HG02885 (cell line): ENCODE measurements at regions not wholly inside any gene's neighbourhood (a gene's known extent, or its start where the extent isn't known, plus 50 kb on each side); places are given as distances from the start of the nearest gene placed in this dataset.

ENCODE experiments used
- ATAC-seq: cut with Tn5 transposase; IDR thresholded peaks from one replicate; pipeline ENCODE4 v1.9.1; 2021; ENCODE audit warnings: mild to moderate bottlenecking; ENCODE audit not compliant: unreplicated experiment, poor library complexity

DNA sequence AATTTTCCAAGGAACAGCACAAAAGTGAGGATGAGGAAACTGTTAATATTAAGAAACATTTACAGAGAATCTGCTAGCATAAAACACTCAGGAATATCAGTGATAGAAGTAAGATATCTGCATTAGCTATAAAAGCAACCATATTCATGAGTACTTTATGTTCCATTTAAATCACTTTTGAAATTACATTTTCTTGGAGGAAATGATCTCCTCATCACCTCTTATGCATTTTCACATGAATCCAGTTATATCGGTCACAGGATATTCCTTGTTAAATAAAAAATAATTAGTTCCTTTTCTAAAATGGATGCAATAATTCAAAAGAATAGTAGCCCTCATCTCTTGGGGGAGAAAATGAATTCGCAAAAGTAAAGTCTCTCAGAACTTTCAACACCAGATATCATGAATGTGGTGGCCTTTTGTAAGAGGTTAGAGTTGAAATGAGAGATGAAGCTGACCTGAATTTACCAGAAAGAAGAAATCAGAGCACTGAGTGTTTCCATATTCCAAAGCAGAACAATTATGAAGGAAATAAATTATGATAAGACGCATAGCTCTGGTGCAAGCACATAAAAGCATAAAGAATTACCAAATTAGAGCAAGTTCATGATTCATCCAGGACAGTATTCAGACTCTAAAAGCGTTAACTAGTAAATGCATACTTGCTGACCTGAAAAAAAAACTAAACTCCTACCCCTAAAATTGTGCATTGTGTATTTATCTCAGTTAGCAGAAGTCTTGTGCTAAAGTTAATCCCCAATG lies 321.9 kb upstream of the CCDC54 start:
- ATAC-seq: no peak

DNA sequence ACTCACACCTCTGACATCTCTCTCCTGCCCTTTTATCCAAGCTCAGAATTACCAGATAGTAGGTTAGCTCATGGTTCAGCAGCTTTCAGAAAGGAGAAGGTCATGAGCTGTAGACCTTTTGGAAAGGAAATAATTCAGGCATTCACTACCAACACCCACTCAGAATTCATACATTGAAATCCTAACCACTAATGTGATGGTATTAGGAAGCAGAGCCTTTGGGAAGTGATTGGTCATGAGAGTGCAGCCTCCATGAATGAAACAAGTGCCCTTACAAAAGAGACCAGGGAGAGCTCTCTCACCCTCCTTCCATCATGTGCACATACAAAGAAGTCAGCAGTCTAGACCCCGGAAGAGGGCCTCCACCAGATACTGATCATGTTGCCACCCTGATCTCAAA lies 315.8 kb upstream of the CCDC54 start:
- ATAC-seq: no peak

DNA sequence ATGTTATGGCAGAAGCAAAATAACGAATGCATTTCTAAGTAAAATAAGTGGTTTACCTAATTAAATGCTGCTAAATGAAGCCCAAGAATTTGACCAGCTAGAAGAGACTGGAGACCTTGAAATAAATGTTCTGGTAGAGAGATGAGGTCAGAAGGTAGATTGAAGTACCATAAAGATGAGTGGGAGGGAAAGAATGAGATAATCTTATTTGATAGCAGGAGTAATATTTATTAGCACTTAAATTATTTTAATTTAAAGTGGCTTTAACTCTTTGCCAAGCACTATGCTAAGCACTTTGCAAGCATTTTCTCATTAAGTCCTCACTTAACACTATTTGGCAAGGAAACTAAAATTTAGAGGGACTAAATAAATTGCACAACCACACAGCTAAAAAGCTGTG lies 314.9 kb upstream of the CCDC54 start:
- ATAC-seq: no peak

DNA sequence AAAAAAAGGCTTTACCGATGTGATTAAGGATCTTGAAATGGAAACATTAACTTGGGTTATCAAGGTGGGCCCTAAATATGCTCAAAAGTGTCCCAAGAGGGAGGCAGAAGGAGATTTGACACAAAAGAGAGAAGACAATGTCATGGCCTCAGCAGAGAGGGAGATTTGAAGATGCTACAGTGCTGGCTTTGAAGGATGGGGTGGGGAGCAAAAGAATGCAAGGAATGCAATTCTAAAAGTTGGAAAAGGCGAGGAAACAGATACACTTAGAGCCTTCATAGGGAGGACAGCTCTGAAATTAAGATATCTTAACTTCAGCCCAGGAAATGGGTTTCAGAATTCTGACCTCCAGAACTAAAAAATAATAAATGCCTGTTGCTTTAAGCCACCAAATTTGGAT lies 314.5 kb upstream of the CCDC54 start:
- ATAC-seq: no peak

DNA sequence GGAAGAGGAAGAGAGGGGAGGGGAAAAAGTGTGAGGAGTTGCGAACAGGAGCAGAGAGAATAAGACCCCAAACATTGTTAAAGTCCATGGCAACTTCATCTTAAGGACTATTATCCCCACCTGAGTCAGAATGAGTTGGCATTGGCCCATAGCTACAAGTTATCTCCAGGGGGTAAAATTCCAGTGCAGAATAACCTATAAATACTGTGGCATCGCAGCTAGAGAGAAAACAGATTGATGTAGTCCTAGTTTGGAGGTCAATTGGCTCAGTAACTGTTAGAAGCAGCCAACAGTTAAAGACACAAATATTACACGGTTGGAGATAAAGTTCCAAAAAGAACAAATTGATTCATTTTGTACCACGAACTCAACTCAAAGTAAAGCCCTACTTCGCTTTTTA lies 313.9 kb upstream of the CCDC54 start:
- no peak for ATAC-seq

DNA sequence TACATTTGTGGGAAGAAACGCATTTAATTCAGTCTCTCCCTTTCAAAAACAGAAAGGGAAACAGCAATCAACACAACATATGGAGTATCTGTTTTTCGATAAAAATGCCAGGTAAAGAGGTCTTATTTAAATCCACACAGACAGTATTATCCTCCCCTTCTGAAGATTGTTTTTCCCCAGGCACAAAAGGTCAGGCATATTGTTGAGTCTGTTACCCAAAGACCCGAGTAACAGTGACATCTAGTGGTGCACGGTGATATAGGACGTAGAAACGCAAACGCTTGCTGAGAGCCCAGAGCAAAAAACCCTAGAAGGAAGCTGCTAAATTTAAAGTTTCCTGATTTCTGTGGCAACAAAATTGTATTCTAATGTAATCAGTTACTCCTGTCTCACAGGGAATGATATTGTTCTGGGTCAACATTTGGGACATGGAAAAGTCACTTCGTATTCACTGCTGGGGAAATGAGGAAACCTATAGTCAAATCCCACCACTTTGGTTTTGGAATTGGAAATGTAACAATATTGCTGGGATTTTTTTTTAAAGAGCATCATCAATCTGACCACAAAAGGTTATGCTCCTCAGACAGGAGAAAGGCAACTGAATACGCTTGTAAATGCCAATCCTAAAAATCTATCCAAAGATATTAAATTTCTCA lies 312.7 kb upstream of the CCDC54 start:
- peak; percentile 94 for ATAC-seq

DNA sequence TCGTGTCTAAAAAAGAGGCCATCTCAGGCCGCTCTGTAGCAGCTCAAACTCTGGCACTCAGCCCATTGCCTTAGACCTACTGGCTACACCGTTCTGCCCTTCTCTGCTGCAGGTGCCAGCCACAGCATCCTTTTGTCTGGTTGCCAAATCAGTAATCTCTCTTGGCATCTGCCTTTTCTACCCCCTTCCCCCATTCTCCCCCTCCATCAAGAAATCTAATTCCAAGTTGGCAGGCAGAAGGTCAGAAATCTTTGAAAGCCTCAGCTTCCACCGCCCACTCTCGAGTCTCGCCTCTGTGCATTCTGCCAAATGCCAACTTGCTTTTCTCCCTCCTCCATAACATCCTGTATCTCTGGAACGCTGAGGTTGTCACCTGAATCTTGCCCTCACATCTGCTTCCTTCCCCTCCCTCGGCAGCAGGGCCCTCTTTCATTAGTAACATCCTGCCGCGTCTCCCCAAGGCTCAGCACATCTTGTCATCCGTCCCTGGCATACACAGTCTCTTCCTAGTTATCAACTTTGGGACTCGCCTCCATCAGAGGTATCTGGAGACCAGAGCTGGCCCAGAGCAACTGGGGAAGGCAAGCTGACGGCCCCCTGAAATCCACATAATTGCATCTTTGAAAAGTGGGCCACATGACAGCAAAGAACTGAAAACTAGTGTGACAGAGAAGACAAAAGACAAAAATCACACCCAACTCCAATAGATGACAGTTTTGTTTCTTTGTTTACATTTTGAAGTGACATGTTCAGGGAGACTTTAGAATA lies 312.0 kb upstream of the CCDC54 start:
- ATAC-seq: no peak

DNA sequence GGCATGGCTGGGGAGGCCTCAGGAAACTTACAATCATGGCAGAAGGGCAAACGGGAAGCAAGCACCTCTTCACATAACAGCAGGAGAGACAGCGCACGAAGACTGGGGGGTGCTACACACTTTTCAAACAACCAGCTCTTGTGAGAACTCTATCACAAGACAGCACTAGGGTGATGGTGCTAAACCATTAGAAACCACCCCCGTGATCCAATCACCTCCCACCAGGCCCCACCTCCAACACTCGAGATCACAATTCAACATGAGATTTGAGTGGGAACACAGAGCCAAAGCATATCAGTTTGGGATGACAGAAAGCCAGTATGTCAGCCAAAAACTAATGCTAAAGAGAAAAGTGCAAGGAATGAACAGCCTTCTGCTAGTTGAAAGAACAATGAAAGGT lies 309.8 kb upstream of the CCDC54 start:
- no peak for ATAC-seq

DNA sequence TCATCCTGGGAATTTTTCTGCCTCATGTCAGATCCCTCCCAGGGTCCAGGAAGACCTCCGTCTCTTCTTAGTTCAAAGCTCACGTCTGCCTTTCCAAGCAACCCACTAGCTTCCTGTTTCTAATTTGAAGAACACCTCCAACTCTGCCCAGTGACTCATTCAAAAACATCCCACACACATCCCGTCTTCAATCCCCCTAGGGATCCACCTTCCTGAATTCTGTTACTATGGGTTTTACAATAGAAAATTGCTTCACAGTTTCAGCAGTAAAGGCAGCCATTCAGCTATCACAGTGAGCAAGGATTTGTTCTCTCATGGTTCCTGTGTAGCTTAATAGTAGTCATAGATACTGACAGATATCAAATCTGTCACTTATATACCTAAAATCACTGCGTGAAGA lies 308.3 kb upstream of the CCDC54 start:
- ATAC-seq: peak; percentile 36

DNA sequence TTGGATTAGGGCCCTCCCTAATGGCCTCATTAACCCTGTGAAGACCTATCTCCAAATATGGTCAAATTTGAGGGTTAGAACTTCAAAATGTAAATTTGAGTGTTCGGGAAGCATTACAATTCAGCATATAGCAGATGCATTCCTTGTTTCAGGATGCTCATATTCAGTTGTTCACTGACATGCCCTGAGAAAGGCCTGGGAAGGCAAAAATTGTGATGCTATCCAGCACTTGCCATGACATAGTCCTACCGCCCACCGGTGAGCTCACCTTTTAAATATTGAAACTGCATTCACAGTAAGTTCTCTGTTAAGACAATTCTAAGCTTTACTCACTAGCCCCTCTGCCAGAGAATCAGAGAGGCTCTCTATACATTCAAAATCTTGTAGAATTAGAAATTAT lies 300.3 kb upstream of the CCDC54 start:
- no peak for ATAC-seq

DNA sequence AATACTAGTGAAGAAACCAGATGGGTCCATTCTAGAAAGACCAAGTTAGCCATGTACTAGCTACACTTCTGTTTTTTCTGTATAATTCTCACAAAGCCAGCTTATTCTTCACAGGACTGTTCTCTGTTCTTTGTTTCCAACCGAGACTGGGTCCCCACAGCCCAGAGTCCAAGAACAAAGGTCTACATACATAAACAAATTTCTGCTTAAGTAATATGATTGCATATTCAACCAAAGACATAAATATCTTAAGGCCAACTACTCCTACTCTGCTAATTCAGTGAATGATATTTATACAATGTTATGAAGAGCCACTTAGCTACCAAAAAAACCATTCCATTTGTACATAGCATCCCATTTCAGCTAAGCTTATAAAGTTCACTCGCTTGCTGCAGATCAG lies 299.8 kb upstream of the CCDC54 start:
- no peak for ATAC-seq

DNA sequence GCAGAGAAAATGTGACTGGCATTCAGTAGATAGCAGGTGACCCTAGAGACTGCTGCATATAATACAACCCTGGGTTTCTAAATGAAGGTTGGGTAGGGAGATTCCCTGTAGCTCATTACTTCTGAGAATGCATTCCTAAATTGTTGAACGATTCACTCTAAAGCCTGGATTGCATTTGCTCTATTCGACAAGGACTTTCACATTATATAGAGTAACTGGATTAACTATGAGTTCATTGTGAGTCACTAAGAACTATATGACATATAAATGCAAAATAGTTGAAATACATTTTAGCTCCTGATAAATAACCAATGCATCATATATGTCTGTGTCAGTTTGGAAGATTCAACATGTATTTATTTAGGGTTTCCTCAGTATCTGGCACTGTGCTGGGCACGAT lies 294.7 kb upstream of the CCDC54 start:
- no peak for ATAC-seq

DNA sequence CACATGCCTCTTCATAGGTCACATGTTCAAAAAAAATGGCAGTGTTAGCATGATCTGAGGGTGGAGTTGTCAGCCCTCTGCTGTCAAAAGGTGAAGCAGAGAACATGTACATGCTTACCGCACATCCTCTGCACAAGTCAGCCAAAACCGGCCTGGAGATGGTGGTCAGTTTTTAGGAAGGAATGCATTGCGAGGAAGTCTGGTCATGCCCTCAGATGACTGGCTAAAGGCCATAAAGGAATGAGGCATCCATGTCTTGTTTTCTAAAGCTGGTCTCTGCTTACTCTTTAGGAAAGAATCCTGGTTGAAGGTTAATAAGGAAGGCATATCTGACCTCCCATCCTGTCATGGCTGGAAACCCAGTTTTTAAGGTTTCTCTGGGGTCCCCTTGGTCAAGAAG lies 292.0 kb upstream of the CCDC54 start:
- no peak for ATAC-seq

DNA sequence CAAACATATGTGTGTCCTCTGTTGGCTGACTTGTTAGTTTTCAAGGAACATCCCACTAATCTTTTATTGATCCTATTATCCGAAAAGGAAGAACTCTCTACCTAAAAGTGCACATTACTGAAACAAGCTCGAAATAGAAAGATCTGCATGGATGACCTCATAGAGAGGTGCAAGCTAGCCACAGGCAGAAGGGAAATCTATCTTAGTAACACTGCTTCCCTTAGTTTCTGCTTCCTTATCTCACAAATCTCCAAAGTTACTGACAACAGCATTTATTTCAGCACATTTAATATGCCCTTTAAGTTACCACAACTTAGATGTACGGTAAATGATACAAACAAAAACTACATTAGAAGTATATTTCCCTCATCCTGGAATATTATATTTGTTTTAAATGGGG lies 285.1 kb upstream of the CCDC54 start:
- no peak for ATAC-seq

DNA sequence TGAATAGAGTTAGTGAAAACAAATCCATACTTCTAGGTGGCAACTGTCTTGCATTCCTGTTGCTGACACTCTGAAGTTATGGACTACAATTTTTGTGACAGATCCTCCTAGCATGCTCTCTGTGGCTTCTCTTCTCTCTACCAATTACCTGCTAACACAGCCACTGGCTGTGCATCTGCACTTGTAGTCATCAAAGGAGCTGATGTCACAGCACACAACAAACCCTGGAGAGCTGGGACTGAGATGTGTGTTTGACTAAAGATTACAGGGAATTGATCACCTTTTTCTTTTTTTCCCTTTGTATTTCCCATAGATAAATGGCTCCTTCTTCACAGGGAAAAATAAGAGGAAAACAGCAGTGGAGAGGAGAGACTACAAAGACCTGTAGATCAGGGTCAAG lies 278.4 kb upstream of the CCDC54 start:
- ATAC-seq: no peak

DNA sequence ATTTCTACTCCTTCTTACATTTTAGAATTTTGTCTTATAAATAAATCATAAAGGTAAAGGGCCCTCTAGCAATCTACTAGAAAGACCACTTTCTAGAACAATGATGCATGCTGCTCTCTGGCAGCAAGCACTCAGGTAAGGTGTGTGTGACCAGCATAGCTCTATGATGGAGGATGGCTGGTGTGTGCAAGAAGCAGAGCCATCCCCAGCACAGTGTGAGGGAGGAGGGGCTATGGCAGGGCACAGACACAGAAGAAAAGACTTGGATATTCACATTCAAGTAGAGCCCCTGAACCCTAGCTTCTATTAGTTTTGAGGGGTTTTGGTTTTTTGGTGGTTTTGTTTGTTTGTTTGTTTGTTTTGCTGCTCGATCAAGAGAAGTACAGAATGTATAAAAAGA lies 277.1 kb upstream of the CCDC54 start:
- no peak for ATAC-seq

DNA sequence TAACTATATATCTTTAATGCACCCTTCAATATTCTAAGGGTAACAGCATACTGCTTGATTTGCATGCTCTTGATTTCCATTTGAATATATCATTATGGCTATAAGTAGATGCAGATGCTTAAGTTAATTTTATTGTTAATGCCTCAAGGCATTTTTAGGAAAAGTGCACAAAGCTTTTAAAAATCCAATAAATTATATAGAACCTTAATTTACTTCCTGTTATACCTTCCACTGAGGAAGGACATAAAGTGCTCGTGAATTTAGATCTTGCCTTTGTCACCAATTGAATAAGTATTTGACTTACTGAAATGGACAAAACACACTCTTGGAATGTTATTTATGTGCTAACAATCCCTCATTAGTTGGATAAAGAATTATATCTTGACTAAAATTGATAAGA lies 276.7 kb upstream of the CCDC54 start:
- no peak for ATAC-seq

DNA sequence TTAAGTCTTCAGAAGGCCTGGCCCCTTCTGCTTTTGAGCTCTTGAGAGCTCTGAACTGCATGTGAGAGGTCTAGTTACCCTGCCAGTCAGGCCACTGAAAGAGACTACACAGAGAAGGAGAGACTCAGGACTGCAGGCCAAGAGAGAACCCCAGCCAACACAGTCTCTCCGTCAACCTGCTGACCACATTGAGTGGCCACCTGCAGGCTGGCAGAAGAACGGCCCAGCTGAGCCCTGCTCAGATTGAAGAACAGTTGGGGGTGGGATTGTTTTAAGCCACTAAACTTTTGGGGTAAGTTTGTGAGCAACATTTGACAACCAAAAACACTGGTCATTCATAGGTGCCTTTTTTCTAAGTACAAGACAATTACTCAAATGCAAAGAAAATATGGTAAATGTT lies 273.5 kb upstream of the CCDC54 start:
- ATAC-seq: no peak

DNA sequence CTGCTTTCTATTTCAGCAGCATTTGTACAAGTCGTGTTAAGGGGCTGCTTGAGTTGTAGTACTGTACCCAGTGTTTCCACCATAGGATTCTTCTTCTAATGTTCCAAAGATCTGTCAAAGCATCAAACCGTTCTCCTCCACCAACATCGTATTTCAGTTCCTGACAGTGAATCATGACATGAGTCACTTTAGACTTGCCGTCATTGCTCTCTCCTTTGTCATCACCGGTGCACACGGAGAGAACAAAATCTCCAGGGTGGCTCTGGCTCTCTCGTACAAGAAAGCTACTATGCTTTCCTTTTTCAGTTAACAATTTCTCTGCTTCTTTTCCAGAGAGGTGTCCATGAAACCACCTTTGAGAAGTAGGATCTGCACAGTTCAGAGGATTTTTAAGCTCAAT lies 270.9 kb upstream of the CCDC54 start:
- ATAC-seq: no peak

DNA sequence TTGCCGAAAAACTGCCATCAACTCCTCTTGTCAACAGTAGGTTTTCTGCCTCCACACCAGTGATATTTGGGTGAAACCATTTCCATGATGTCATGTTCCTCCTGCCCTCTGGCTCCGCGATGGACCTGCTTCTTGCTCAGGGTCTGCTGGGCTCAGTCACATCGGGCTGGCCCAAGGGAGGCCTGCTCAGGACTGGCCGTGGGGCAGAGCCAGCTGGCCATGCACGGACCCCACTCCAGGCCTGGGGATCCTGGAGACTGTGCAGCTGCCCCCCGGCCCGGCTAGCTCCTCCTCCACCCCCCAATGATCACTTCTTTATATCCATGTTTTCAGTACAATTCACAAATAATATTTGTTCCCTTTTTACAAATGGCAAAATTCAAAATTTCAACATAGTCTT lies 270.3 kb upstream of the CCDC54 start:
- no peak for ATAC-seq

DNA sequence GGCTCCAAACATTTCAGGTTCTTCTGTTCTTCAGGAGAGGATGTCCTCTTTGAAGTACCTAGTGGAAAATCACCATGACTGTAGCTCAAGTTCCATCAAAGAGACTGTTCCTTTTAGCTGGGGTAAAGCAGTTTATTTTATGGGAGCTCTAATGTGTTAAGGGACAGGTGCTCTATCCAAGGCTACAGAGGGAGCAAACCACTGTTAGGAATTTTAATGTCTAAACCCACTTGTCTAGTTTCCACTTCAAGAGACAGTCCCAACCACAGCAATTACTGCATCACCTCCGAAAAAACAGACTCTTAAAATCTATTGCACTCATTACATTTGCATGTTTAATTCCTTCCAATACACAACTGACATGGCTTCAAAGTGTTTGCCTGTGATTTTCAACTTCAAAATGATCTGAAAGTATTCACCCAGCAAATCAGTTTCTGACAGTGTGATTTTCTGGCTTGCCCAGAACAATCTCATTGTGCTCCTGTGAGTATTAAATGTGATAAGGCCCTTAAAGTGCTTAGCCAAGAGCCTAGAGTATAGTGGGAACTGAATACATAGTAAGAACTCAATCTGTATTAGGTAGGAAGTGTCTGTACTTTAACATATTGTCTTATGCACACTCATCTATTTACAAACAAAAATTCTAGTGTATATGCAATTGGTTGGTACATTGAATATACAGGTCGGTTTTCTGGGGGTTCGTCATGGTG lies 266.5 kb upstream of the CCDC54 start:
- no peak for ATAC-seq
